ENCODE measurements at regions not wholly inside any gene's neighbourhood (a gene's known extent, or its start where the extent isn't known, plus 50 kb on each side); places are given as distances from the start of the nearest gene placed in this dataset.

DNA sequence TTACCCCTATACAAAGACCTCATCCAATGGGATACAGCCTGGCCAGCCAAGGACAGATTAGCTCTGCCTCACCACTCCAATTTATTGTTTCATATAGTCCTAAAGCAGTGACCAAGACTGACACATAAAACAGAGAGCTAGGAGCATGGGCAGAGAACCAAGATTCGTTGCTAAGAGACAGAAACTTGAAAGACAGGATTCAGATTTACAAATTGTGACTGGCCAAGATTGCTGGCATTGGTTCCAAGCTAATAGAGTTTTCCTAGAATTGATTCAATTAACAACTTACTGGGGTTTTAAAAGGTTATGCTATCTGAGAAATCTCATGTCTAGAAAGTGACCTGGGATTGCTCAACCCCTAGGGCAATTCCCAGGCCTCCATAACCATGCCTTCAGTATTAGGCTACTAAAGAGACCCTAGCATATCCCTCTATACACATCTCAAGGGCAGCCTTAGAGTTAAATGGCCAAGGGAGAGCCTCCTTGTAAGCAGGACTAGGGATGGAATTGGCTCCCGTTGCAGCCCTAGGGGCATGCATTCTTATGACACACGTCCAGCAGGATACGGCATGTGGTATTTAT lies 75.6 kb downstream of the ICOS start:
- DNase-seq, result no peak

DNA sequence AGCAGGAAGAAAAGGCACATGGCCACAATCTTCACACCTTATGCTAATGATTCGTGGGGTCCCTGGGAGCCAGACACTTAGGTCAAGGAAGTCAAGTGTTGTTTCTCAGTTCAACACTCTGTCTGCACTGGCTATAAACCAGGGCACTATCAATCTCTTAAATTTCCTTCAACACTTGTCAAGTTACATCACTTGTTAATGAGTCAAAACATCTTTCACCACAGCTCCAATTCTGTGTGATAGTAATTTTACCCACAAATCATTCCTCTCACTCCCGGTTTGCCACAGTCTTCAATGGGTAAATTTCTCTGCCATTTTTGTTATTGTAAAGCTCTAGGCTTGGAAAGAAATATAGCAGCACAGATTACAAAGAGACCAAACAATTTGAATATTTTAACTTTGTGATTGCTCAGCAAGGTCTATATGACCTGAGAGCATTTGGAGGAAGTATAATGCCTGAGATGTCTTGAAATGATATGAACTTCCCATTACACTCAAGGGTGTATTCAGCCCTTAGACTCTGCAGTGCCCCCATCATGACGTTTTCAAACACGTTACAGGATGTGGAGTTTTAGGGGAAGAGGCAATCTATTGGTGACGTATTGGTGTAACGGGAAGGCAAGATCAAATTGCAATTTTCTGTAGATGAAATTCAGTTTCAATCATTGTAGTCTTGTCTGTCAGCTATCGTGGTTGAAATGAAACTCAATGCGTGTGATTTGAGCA lies 78.7 kb downstream of the ICOS start:
- DNase-seq, result no peak

DNA sequence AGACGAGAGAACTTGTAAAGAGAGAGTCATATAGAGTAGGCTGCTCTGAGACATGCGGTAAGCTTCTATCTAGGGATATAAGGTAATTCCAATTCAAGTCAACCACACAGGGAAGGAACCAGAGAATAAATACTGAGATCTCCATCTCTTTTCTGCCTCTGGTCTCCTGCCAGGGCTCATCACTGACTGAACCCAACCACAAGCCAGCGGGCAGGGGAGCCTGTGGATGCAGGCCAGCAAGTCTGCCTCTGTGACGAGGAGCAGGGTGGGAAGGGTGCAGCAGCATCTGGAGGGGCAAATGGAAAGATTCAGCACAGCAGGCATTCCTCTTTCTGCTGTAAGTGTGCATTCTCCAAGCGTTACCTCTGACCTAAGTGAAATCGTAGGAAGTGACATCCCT lies 82.2 kb downstream of the ICOS start:
- no peak for DNase-seq

DNA sequence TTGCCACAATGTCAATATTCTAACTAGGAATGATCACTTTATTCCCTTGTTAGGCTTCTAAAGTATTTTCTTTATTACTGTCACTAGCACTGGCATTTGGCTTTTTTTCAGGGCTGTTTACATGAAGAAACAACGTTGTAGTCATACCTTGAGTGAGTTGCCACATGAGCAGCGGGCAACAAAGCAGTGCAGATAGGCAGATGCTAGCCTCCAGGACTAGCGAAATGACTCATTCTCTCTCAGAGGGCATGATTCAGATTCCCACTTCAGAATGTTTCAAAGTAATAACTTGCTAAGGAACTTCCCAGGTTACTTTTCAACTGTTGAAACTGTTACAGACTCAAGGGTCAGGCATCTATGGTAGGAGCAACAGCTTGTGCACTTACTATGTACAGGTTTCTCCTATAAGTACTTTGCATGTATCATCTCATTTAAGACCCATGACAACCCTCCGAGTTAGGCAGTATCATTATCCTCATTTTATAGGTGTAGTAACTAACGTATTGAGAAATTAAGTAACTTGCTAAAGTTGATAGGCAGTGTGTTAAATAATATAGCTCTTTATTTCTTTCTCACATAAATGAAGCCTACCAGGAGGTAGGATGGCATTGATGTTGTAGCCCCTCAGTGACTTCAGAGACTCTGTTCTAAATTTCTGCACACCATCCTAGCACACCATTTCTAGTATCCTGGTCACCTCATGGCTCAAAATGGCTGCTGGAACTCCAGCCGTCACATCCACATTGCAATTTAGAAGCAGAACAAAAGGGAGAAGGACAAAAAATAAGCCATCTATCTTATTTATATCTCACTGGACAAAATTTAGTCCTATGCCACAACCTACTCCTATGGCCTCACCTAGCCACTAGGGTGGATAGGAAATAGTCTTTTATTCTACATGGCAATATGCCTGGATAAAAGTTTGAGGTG lies 83.3 kb downstream of the ICOS start:
- no peak for DNase-seq

DNA sequence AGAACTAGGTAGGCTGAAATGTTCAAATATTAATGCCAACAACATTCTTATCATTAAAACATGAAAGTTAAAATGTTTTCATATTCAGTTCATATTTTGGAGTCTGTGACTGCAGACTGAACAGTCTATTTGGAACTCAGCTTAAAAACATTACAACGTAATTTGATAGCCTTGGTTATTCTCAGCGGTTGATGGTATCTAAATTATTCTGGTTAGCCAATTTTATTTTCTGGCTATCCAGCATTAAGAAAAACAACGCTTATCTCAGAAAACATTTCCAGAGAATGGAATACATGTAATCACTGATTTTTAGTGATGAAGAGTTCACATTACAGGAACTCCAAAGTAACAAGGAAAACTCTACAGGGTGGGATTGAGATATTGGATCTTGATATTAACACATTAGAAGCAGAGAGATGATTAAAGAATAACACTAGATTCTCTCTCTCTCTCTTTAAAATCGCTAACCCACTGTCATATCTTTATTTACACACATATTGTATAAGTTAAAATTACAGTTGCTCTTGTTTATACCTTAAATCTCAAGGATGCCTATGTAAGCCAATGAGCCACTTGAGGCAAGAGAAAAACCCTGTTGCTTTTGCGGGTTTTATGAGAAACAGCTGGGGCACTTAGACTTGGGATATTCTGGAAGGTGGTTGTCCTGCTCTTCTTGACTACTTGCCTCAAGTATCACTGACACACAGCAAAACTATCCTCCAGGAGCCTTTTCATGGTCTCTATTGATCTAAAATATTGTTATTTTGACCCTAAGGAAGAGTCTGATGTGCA lies 84.9 kb downstream of the ICOS start:
- DNase-seq, result no peak

DNA sequence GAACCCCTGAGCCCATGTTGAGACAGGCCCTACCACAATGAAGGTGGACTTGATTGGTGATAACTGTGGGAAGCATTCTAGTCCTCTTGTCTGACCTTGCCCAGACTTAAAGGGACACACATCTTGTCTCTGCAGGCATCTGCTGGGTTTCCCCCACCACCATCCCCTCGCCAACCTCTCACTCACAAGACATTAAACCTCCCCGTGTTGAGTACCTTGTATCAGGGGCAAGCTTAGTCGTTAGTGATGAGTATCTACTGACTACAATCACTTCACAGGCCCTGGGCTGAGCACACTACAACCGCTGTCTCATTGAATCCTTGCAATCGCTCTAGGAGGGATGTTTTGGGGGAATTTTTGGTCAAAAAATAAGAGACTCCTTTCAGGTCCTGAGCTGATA lies 86.0 kb downstream of the ICOS start:
- DNase-seq, result no peak

DNA sequence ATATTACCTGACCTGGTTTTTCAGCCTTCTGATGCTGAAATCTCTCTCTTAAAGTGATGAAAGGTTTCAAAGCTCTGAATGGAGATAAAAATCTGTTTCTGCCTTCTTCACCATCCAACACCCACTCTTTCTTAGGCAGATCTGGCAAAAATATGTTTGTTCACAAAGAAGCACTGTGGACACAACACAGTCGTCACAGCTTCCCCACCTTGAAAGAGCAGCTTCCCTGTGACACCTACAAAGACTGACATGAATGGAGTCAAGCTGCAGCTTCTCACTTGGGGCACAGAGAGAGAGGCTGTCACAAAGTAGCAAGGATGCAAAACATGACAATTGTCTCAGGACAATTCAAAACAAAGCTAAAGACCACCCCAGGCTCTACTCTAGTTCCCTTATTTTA lies 86.5 kb downstream of the ICOS start:
- DNase-seq, result no peak

DNA sequence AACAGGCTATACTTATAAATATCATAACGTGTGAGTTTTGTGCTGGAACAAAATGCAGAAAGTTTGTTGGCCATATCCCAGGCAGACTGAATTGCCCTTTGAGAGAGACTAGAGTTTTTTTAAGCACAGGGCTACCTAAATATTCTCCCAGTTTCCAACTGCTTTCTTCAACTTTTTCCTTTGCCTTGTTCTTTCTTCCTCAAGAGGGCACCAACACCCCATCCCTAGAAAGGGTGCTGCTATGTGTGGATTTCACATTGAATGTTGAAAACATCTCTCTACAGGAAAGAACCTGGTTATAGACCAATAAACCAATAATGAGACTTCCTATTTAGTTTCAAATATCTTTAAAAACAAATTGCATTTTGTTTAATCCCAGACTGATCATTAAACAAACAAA lies 87.9 kb downstream of the ICOS start:
- no peak for DNase-seq

DNA sequence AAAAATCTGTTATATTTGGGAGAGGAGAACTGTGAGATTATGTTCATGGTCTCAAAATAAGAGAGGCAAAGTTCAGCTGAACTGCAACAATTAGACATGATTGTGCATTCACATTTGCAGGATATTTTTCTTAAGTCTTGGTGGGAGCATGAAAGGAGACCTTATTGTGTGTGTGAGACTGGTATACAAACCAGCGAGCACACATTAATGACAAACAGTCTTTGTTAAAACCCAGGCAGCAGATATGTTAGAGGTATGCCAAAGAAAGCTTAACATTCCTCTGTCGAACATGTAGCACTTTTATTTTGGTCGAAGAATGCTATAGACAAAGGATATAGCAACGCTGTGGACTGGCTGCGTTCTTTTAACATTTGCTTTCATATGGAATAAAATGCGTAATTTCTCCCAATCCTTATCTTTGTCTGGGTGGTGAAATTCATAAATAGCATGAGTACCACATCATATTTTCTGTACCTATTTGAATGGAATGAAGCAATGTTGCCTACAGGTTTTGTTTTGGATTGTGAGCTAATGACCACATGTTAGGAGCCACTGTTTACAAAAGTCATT lies 88.4 kb downstream of the ICOS start:
- no peak for DNase-seq

DNA sequence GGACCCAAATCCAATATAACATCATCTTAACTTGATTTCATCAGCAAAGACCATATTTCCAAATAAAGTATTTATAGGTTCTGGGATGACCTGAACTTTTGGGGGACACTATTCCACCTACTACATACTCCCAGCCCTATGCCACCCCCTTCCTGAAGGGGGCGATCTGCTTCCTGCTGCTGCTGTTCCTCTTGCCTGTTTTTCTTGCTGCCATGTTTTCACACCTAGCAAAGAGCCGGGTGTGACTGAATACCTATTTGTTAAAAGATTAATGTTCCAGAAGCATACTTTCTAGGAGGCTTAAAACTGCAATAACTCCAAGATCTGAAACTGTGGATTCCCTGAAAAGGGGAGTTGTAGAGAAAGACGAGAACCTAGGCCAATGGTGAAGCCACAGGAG lies 89.7 kb downstream of the ICOS start:
- no peak for DNase-seq

DNA sequence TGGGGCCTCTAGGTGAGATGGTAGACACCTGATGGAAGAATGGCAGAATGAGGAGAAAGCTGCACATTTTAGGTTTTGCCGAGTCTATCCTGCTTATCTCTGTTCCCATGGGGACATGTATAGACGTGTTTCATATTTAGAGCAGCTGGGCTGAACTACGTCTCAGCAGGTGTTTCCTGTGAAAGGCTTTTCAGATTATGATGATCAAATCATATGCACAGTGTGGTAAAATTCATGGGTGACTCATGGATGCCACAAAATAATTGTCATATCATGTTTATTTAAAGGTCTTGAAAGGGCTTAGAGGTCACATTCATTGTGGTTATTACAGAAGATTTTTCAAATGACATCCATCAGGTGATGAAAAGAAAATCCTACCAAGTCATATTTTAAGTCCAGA lies 90.5 kb downstream of the ICOS start:
- no peak for DNase-seq

DNA sequence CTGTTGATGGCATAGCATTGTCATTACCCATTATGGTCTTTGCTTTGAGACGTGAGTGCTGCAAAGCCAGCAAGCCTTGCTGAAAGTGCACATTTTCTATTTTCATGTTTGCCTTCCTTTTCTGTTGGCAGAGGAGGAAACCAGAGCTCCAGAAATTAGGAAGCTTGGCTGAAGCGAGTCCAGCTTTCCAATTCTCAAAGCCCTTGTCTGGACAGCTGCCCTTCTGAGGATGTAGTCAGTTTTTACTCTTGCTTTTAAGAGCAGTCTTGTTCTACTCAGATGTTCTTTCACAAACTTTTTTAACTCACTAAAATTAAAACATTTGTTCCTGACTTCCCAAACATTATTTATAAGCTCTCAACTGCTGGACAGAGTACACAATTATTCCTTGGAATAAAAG lies 93.8 kb downstream of the ICOS start:
- DNase-seq, result no peak

DNA sequence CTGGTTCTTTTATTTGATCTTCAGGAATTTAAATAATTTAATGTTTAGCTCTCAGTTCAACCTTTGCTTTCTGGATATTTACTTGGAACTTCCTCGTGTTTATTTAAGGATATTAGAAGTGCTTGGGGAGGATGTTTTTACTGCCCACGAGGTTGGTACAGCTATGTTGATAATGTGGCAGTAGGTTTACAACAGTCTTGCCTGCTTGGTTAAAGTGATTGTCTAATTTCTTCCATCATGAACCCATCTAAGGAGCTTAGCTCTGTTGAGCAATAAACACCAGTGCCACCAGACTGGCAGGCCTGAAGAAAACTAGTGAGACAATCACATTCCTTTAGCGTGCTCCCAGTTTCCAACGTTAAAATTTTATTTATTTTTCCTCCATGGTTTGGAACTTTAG lies 94.5 kb downstream of the ICOS start:
- DNase-seq, result no peak

DNA sequence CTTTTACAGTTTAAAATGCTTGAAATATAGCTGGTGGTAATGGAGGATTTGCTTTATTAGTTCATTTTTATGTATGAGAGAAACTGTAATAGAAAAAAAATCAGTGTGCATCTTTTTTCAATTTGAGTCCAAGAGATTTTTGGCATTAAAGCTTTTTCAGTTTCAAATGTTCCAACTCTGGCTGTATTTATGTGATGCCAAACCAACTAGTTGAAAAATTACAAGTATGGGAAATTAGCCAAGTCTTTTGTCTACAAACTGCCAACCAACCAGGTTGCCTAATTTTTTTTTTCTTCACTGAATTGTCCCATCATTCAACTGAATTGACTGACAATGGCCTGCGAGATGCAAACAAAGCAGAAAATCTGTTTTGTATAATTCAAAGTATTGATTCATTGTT lies 95.7 kb downstream of the ICOS start:
- DNase-seq, result no peak

DNA sequence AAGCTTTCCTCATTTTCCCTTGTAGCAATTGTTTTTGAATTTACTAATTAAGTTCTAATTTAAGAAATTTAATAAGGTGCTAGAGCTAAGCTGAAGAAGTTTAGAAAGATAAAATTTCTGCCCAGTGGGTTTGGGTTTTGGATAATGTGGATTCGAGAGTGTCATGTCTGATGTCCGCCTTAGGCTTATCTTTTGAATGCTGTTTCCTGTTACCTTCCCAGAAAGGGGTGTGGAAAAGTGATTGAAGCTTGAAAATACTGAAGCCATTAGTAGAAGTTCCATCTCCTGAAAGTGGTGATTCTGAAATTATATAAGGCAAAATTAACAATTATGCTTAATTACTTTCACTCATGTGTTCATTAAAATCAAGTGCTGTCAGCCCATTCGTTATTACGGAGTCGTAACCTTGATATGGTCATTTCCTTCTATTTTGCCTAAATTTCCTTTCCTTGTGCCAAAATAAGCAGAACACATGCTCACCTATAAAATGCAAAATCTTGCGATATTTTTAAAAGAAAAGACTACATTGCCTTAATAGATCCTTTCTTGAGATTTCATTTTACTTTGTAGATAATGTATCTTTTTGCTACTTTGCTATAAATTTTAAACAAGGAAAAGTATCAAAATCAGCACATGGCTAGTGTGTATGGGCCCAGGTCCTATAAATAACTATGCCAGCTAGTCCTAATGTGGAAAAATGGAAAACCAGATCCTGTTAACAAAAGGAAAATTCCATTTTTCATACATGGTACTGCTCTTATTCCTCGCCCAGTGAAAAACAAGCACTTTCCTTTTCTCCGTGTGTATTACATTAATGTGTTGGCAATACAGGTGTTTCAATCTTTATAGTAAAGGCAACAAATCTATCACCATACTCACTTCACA lies 97.3 kb downstream of the ICOS start:
- DNase-seq, result no peak

DNA sequence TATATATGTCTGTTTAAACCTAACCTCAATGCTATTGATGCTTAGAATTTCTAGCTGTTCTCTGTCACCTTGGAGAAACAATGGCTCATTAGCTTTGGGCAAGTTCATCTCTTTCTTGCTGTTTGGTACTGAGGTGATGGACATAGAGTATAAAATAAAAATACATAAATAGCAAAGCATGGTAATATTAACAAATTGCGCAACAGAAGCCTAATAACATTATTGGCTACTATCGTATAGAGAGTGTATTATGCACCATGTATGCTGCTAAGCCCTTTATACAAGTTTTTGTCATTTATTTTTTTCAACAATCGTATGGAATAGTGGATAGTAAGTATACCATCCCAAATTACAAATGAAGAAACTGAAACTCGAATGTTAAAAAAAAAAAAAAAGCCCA lies 100.1 kb downstream of the ICOS start:
- DNase-seq, result no peak

DNA sequence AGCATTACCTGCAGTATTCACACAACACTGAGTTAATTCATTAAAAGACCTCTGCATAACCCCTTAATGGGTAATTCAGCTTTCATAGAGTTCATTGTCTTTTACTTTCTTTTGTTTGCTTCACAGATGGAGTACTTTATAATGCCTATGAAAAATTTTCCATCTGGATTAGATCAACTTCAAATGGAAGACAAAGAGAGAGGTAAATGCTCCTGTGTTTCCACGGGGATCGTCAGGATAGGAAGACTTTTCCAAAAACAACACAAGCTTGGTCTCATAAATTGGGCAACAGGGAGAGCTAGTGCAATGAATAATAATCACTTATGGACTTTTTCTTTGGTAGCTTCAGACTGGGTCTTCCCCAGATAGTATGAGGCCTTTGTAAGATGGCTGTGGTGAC lies 100.7 kb downstream of the ICOS start:
- DNase-seq, result no peak

DNA sequence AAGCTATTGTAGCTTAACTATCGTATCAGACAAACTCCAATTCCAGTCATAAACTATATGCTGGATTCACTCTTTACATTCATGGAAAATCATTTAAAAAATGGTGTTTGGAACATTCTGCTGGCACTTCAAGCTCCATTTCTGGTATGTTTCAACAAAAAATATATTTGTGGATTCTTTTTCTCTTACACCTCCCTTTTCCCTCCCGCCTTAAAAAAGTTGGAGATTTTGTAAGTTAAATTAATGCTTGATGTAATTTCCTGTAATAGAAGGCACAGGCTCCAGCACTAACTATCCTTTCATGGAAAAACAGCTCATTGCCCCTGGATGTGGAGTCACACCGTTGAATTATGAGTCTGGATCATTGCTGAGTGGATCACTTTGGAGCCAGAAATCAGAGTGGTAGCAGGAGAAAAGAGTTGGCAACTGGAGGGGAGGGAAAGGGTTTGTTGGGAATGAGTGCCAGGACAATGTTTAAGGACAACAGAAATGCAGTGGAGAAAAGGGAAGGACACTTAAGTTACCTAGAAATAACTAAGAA lies 102.8 kb downstream of the ICOS start:
- no peak for DNase-seq

DNA sequence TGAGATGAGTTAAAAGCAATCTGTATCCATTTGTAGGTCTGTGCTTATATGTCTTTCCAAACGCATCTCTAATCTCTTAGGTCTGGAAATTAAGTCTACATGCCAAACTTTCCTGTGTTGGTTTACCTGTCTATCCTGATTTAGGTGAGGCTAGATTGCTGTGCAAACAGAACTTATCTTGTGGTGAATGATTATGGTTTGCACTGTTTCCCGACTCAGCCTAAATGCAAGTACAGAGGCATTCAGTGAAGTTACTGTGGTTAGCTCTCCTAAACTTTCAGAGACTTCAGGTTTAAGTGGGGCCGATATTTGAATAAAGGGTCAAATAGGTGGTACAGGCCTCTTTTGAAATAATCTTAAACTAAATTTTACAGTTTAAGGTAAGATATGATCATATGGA lies 103.5 kb downstream of the ICOS start:
- no peak for DNase-seq

DNA sequence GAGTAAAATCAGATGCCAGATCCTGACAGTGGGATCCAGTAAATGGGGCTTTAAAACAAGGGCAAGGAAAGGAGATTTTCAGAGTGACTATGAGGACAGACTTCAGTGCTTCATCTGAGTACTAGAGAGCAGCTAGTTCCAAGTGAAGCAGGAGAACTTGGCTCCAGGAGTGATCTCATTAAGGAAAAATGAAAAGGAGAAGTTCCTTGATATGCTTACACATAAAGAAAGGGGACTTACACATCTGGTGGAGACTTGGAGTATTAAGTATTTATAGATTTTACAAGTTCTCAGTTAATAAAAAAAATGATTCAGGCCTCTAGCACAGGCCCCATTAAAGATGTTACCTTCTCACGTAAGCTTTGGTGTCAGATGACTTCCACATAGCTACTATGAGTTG lies 105.8 kb downstream of the ICOS start:
- no peak for DNase-seq

DNA sequence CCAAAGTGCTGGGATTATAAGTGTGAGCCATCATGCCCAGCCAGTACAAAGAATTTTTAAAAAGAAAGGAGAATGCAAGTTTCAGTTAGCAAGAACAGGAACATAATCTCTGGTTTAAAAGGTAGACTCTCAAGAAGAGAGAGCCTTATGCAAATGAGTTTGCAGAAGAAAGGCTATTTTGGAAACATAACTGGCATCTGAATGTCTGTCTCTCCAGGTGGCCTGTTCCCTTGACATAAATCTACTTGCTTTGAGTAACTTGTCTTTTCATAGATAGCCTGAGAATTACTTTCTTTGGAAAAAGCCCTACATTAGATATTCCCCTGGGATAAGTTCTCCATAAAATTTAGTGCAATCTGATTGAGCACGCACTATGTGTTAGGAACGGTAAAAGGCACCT lies 109.6 kb downstream of the ICOS start:
- DNase-seq, result no peak

DNA sequence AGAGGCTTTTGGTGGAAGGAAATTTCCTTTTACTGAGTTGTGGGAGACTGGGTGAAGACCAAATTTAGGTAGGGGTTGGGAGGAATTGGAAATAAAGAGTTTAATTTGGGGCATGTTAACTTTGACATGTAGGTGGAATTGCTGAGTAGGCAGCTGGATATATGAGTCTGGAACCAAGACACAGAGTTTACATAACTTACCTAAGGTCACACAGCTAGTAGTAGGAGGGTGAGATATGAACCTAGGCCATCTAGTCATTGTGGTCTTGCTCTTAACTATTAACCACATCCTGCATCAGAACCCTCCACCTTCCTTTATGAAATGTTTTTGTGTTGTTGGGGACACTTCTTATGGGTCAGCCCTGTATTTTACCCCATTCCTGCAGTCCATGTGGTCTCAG lies 113.1 kb downstream of the ICOS start:
- DNase-seq, result no peak

Data from NCI-H2107 (cell line).